HepG2 (cell line): ENCODE measurements at regions not wholly inside any gene's neighbourhood (a gene's known extent, or its start where the extent isn't known, plus 50 kb on each side); places are given as distances from the start of the nearest gene placed in this dataset.

Experiments
- ATAC-seq: fragments of 200-7000 bp; cut with Tn5 transposase; 3 replicates; pipeline ENCODE4 v1.9.1; 2020; ENCODE audit warnings: mild to moderate bottlenecking, moderate library complexity
- BruUV-seq: library from RNA; stranded (reverse); fragments of 400-500 nt; replicated peaks from 2 replicates; lab custom pipeline; 2021; lab: Mats Ljungman, UMichigan
- CTCF ChIA-PET: fragments of 300-600 bp; formaldehyde crosslinking; extraction: SDS; loops from one replicate; lab custom pipeline; 2021; ENCODE audit warnings: low total read pairs, inconsistent platforms, low intra/inter-chr PET ratio; lab: Yijun Ruan, JAX
- POLR2A ChIA-PET: fragments of 350-600 bp; sonication (Branson Sonifier 250); formaldehyde crosslinking; loops from one replicate; lab custom pipeline; 2020; ENCODE audit warnings: antibody characterized with exemption, inconsistent platforms; lab: Yijun Ruan, JAX
- DNase-seq: peaks from one replicate; pipeline ENCODE4 v3.0.0-alpha.2; 2015; ENCODE audit warnings: low spot score
- FAIRE-seq: peaks from 3 replicates; lab custom pipeline; 2011; peaks lifted over from hg19 to GRCh38; lab: Jason Lieb, UNC
- H2AFZ ChIP-seq: one replicate; pipeline ENCODE4 v1.6.1; 2011; ENCODE audit warnings: low read length, inconsistent platforms
- H3K27ac ChIP-seq: fragments of 300-600 bp; 3 replicates; pipeline ENCODE4 v1.8.0; 2011; ENCODE audit warnings: mixed run types, mild to moderate bottlenecking, mixed read lengths, low read length, inconsistent platforms; ENCODE audit not compliant: insufficient read depth; ENCODE audit errors: extremely low read length
- H3K27me3 ChIP-seq, 2 experiments: fragments of 200-600 bp in 1 of 2; 2 replicates in 1 of 2; 3 replicates in 1 of 2; pipeline versions ENCODE4 v1.6.0 to v1.8.0; 2011; ENCODE audit warnings: low read length in 2 of 2, mild to moderate bottlenecking in 2 of 2, moderate library complexity in 2 of 2, inconsistent platforms in 1 of 2; ENCODE audit not compliant: insufficient read depth in 2 of 2, control insufficient read depth in 1 of 2
- H3K36me3 ChIP-seq, 2 experiments: fragments of 200-600 bp in 1 of 2; replicated peaks in 1 of 2; 2 replicates in 1 of 2; 3 replicates in 1 of 2; pipeline versions ENCODE4 v1.5.1 to v1.8.0; 2011; ENCODE audit warnings: low read length in 2 of 2, inconsistent platforms in 1 of 2; ENCODE audit not compliant: insufficient read depth in 2 of 2, control insufficient read depth in 1 of 2
- H3K4me1 ChIP-seq: 2 replicates; pipeline ENCODE4 v1.5.1; 2012; ENCODE audit warnings: low read length, inconsistent platforms; ENCODE audit not compliant: insufficient read depth
- H3K4me2 ChIP-seq: 2 replicates; pipeline ENCODE4 v1.6.0; 2011; ENCODE audit warnings: low read depth, low read length, inconsistent platforms
- H3K4me3 ChIP-seq, 3 experiments: fragments of 200-600 bp in 1 of 3; sonication (generic), shearing (Covaris generic) in 1 of 3; replicated peaks in 1 of 3; 2 replicates each; pipeline ENCODE4 v1.5.1; 2011 to 2016; ENCODE audit warnings: low read length in 3 of 3, inconsistent platforms in 2 of 3, low read depth in 2 of 3, mild to moderate bottlenecking in 2 of 3, control low read depth in 1 of 3, mixed read lengths in 1 of 3; ENCODE audit not compliant: insufficient read depth in 1 of 3
- H3K79me2 ChIP-seq: one replicate; pipeline ENCODE4 v1.6.1; 2011; ENCODE audit warnings: low read length, inconsistent platforms; ENCODE audit not compliant: insufficient read depth
- H3K9ac ChIP-seq: 2 replicates; pipeline ENCODE4 v1.6.0; 2011; ENCODE audit warnings: mild to moderate bottlenecking, low read depth, low read length, inconsistent platforms; ENCODE audit not compliant: insufficient read depth
- H3K9me3 ChIP-seq: 2 replicates; pipeline ENCODE4 v1.5.1; 2012; ENCODE audit warnings: mild to moderate bottlenecking, low read length
- H4K20me1 ChIP-seq: 2 replicates; pipeline ENCODE4 v1.6.0; 2011; ENCODE audit warnings: inconsistent platforms, mild to moderate bottlenecking, low read length, moderate library complexity; ENCODE audit not compliant: insufficient read depth
- ATF1 ChIP-seq: IDR thresholded peaks from 2 replicates; pipeline ENCODE4 v1.6.1; 2016; ENCODE audit warnings: mild to moderate bottlenecking, control low read depth
- BHLHE40 ChIP-seq: IDR thresholded peaks from 2 replicates; pipeline ENCODE4 v1.6.1; 2011; ENCODE audit warnings: low read length, improper control_type of control experiment
- BRD4 ChIP-seq: sonication (generic); formaldehyde crosslinking; IDR thresholded peaks from 2 replicates; pipeline ENCODE4 v1.4.0; 2020; ENCODE audit warnings: missing genetic modification reagents
- CEBPB ChIP-seq: IDR thresholded peaks from 2 replicates; pipeline ENCODE4 v1.6.1; 2011; ENCODE audit warnings: low read depth, low read length, improper control_type of control experiment, borderline replicate concordance
- DR1 ChIP-seq: sonication (generic); formaldehyde crosslinking; IDR thresholded peaks from 2 replicates; pipeline ENCODE4 v1.8.0; 2021; ENCODE audit warnings: mild to moderate bottlenecking, missing genetic modification reagents, inconsistent platforms
- FOXC1 ChIP-seq: sonication (generic); formaldehyde crosslinking; IDR thresholded peaks from 2 replicates; pipeline ENCODE4 v1.8.0; 2022; ENCODE audit warnings: mild to moderate bottlenecking, missing genetic modification reagents, borderline replicate concordance
- LCORL ChIP-seq, 2 experiments: fragments of 450-650 bp in 1 of 2; sonication (generic) in 1 of 2; formaldehyde crosslinking in 1 of 2; IDR thresholded peaks; 2 replicates each; pipeline versions ENCODE4 v1.5.0 to v1.6.1; 2017 to 2020; ENCODE audit warnings: antibody characterized with exemption in 1 of 2, missing genetic modification reagents in 1 of 2
- POGZ ChIP-seq: sonication (generic); formaldehyde crosslinking; IDR thresholded peaks from 2 replicates; pipeline ENCODE4 v1.4.0; 2020; ENCODE audit warnings: mild to moderate bottlenecking, missing genetic modification reagents
- TGIF2 ChIP-seq: IDR thresholded peaks from 2 replicates; pipeline ENCODE4 v1.6.1; 2016; ENCODE audit warnings: control low read depth, missing compliant biosample characterization
- TP53 ChIP-seq: sonication (generic); formaldehyde crosslinking; conservative IDR thresholded peaks from 2 replicates; pipeline ENCODE4 v1.4.0; 2020; ENCODE audit warnings: missing genetic modification reagents
- ZBTB25 ChIP-seq: IDR thresholded peaks from 2 replicates; pipeline ENCODE4 v1.6.1; 2018; ENCODE audit warnings: missing genetic modification reagents
- ZFYVE20 ChIP-seq: sonication (generic); formaldehyde crosslinking; IDR thresholded peaks from 2 replicates; pipeline ENCODE4 v1.8.0; 2023; ENCODE audit warnings: low read depth, mild to moderate bottlenecking, moderate library complexity, missing genetic modification reagents, borderline replicate concordance
- ZNF333 ChIP-seq: sonication (generic); formaldehyde crosslinking; IDR thresholded peaks from 2 replicates; pipeline ENCODE4 v1.4.0; 2020; ENCODE audit warnings: mild to moderate bottlenecking, missing genetic modification reagents, borderline replicate concordance
- ZNF354B ChIP-seq: sonication (generic); formaldehyde crosslinking; IDR thresholded peaks from 2 replicates; pipeline ENCODE4 v1.8.0; 2022; ENCODE audit warnings: mild to moderate bottlenecking, missing genetic modification reagents
- ZNF564 ChIP-seq: sonication (generic); formaldehyde crosslinking; IDR thresholded peaks from 2 replicates; pipeline ENCODE4 v1.8.1; 2023; ENCODE audit warnings: mild to moderate bottlenecking, missing genetic modification reagents
- ZNF737 ChIP-seq: sonication (generic); formaldehyde crosslinking; IDR thresholded peaks from 2 replicates; pipeline ENCODE4 v1.5.0; 2020; ENCODE audit warnings: missing genetic modification reagents, mild to moderate bottlenecking, borderline replicate concordance
- ZNF768 ChIP-seq: sonication (generic); formaldehyde crosslinking; IDR thresholded peaks from 2 replicates; pipeline ENCODE4 v1.4.0; 2020; ENCODE audit warnings: missing genetic modification reagents
- WGBS: methylation state at CpG from one replicate; pipeline ENCODE4 v1.1.6; 2017; ENCODE audit warnings: low lambda C conversion rate; 5-methylcytosine and 5-hydroxymethylcytosine counted together
- in situ Hi-C: cut with HindIII; loops from 2 replicates; pipeline ENCODE4 v1.10.0; 2017; ENCODE audit warnings: low pct_unique_long_range_greater_than_20kb; ENCODE audit not compliant: extremely low pct_ligation_motif_present
- intact Hi-C: fragments of 100-400 bp; cut with micrococcal nuclease; formaldehyde crosslinking; loops from one replicate; pipeline ENCODE4 v1.10.0; 2022; ENCODE audit not compliant: unreplicated experiment
- TF ChIP-seq, protein P1 (sequence below): sonication (generic); formaldehyde crosslinking; IDR thresholded peaks from 2 replicates; pipeline ENCODE4 v1.8.1; 2023; ENCODE audit warnings: mild to moderate bottlenecking, moderate library complexity, missing genetic modification reagents
- TF ChIP-seq, protein P2 (sequence below): sonication (generic); formaldehyde crosslinking; IDR thresholded peaks from 2 replicates; pipeline ENCODE4 v1.8.1; 2023; ENCODE audit warnings: mild to moderate bottlenecking, missing genetic modification reagents, borderline replicate concordance

- TF ChIP-seq ZNF354B (CRISPR knock-in tag) (no peak), LCORL (IDR thresholded peaks at IDR 0.05) (0 out of 2 replicates have a peak, but pooled peaks have one; percentile 42), LCORL (CRISPR knock-in tag; IDR thresholded peaks at IDR 0.05) (no peak)
- TF ChIP-seq, protein P1, sequence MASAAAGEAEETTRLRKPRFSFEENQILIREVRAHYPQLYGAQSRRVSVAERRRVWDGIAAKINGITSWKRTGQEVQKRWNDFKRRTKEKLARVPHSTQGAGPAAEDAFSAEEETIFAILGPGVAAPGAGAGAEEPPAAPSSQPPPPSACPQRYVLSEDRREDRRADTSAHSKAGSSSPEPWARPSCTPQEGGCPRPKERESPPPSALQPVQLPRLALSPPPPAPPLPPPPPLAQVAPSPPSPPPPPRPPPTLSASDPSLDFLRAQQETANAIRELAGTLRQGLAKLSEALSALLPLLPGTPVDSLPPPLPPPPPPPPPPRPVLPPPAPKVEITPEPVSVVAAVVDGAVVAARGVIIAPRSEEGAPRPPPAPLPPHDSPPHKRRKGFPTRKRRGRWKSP (CRISPR knock-in tag) = no peak
- CTCF ChIA-PET = no interaction called here
- POLR2A ChIA-PET = no interaction called here
- no peaks in the 10 kb centered on the region for H3K79me2 ChIP-seq
- in situ Hi-C loops (no loop called here), intact Hi-C loops (no loop called here)
- H3K36me3 ChIP-seq = no peaks in the 10 kb centered on the region
- no peaks in the 10 kb centered on the region for H3K27me3 ChIP-seq
- 0 out of 2 replicates have a peak, but pooled peaks cover 2% of the 10 kb centered on the region for H4K20me1 ChIP-seq
- ATAC-seq = no peak
- DNase-seq = no peak
- no peak overlapping the region for H3K4me2 ChIP-seq
- H3K27ac ChIP-seq = no peak overlapping the region
- no peak overlapping the region for H3K4me3 ChIP-seq
- no peak overlapping the region for H3K9ac ChIP-seq
- H3K9me3 ChIP-seq = no peaks in the 10 kb centered on the region
- no peaks in the 10 kb centered on the region for H3K4me1 ChIP-seq
- FAIRE-seq = no peak
- no TSS peak for BruUV-seq
- no peak overlapping the region for H2AFZ ChIP-seq
Observed at GRCh38 chr5:61886214-61886613, 419.8 kb upstream of the KIF2A start.

DNA sequence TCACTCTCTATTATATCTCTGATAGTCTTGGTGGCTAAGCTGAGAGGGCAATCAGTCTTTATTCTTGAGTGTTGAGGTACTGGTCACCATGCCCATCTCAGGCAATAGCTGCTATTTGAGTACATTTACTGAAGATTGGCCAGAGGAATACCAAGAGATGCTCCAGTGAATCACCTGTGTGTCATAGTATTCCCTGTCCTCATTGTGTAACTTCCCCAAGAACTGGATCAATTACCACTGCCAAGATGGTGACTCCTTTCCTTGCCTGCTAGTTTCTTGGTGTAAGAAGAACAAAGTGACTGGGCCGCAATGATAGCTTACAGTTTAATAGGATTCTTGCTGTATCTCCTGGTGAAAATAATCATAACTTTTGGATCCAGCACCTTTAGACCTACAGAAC, 418.7 kb upstream of the KIF2A start:
- Histone ChIP-seq H3K9me3 (no peaks in the 10 kb centered on the region), H3K36me3 (no peaks in the 10 kb centered on the region), H3K4me1 (no peaks in the 10 kb centered on the region), H3K4me2 (no peak overlapping the region), H3K27me3 (no peaks in the 10 kb centered on the region), H3K9ac (no peak overlapping the region), H3K79me2 (no peaks in the 10 kb centered on the region), H2AFZ (no peak overlapping the region), H3K27ac (no peak overlapping the region), H3K4me3 (no peak overlapping the region), H4K20me1 (no peaks in the 10 kb centered on the region)
- BruUV-seq = no TSS peak
- DNase-seq (no peak), ATAC-seq (no peak), FAIRE-seq (no peak)
- in situ Hi-C loops (no loop called here), intact Hi-C loops (no loop called here)
- CTCF ChIA-PET = no interaction called here
- 44% methylated on average over 1 of the region's 1 CpG for WGBS
- TF ChIP-seq POGZ = no peak
- no peak for TF ChIP-seq DR1 (CRISPR knock-in tag)
- TF ChIP-seq BRD4 (CRISPR knock-in tag) = no peak
- TF ChIP-seq ZNF333 (CRISPR knock-in tag) = no peak
- TF ChIP-seq ZBTB25 = no peak
- TF ChIP-seq ZNF564 (CRISPR knock-in tag) = no peak
- no peak for TF ChIP-seq FOXC1
- no peak for TF ChIP-seq TGIF2 (CRISPR knock-in tag)
- TF ChIP-seq ZFYVE20 = no peak
- TF ChIP-seq CEBPB = no peak
- TF ChIP-seq ZNF768 (CRISPR knock-in tag) = no peak
- no peak for TF ChIP-seq ZNF737 (CRISPR knock-in tag)
- TF ChIP-seq, protein P2, sequence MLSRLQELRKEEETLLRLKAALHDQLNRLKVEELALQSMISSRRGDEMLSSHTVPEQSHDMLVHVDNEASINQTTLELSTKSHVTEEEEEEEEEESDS = no peak
- TF ChIP-seq TP53 (CRISPR knock-in tag) = no peak
- TF ChIP-seq ATF1 (CRISPR knock-in tag) = no peak
- no peak for TF ChIP-seq BHLHE40
- POLR2A ChIA-PET = no interaction called here
